ENCODE measurements at regions not wholly inside any gene's neighbourhood (a gene's known extent, or its start where the extent isn't known, plus 50 kb on each side); places are given as distances from the start of the nearest gene placed in this dataset.
"Not testable (repeated sequence)": the region's sequence is repeated elsewhere in the genome, so short reads cannot be mapped to it uniquely, and the experiment has no call there.

DNA sequence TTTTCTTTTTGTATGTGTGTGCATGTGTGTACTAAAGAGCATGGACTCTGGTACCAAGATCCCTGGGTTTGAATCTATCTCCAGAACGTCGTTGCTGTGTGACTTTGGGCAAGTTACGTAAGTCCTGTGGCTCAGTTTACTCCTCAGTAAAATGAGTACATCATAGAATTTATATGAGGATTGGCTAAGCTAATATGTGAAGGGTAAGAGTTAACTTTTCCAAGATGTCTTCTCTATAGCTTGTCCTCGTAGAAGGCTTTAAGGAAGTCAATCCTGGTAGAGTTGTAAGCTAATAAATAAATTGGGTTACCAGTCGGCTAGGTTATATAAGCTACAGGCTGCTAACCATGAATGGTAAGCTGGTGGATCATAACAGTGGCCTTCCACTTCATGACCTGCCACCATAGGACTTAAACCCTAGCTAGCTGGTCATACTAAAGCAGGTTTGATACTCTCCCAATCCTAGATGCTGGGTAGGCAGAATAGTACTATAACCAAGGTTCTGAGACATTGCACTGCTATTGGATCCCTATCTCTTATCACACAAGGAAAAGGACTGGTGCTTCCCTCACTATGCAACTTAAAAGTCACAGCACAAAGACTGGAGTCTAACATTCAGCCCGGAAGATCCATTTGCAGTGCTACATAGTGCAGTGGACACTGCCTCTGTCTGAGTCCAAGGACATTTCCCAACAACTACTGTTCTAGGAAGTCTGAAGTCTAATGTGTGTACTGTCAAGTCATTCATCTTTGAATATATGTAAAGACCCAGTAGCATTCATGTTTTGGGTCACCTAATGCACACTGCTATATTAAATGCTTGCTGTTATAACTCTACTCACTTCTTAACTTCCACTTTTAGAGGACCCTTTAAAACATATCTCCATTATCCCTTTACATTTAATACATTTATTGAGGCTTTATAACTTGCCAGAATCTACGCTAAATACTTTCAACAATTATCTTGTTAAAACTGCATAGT, 156.2 kb downstream of the CRPPA start:
- Histone ChIP-seq H3K27ac (ENCODE audit: low read length) (no peak overlapping the region), H3K4me1 (ENCODE audit: control insufficient read depth in 1 of 2, extremely low read depth in 1 of 2, insufficient read depth in 2 of 2, low read length in 2 of 2) (peaks cover 0 to 2% of the 10 kb centered on the region in 2 experiments), H3K36me3 (ENCODE audit: control insufficient read depth in 2 of 2, extremely low read depth in 1 of 2, insufficient read depth in 1 of 2, low read length in 1 of 2) (no peaks in the 10 kb centered on the region), H3K27me3 (replicated peaks in 1 of 2; ENCODE audit: control insufficient read depth in 2 of 2, extremely low read depth in 1 of 2, insufficient read depth in 2 of 2, low read length in 1 of 2) (no peaks in the 10 kb centered on the region), H3K4me3 (ENCODE audit: control insufficient read depth in 1 of 2, extremely low read depth in 1 of 2, low read length in 1 of 2) (no peak overlapping the region), H3K9me3 (no peaks in the 10 kb centered on the region)
- CTCF ChIA-PET, result no interaction called here
- POLR2A ChIA-PET, result interaction anchor here in 1 of 2 donors (0.6 kb wide), 1 partner anchor 12 kb away, joined by 3 read pairs; no protein-coding TSS in a partner anchor
- Mint-ChIP-seq H3K27me3 (no peaks in the 10 kb centered on the region), H3K9me3 (no peaks in the 10 kb centered on the region), H3K4me3 (no peak overlapping the region), H3K4me1 (peaks cover 0 to 5% (median 0%) of the 10 kb centered on the region in 3 donors), H3K36me3 (no peaks in the 10 kb centered on the region), H3K27ac (no peak overlapping the region)
- ATAC-seq (replicated peaks in 1 of 4) (no peak), DNase-seq (no peak)
- WGBS (ENCODE audit: insufficient coverage), result 100% methylated on average over 3 of the region's 7 CpGs

DNA sequence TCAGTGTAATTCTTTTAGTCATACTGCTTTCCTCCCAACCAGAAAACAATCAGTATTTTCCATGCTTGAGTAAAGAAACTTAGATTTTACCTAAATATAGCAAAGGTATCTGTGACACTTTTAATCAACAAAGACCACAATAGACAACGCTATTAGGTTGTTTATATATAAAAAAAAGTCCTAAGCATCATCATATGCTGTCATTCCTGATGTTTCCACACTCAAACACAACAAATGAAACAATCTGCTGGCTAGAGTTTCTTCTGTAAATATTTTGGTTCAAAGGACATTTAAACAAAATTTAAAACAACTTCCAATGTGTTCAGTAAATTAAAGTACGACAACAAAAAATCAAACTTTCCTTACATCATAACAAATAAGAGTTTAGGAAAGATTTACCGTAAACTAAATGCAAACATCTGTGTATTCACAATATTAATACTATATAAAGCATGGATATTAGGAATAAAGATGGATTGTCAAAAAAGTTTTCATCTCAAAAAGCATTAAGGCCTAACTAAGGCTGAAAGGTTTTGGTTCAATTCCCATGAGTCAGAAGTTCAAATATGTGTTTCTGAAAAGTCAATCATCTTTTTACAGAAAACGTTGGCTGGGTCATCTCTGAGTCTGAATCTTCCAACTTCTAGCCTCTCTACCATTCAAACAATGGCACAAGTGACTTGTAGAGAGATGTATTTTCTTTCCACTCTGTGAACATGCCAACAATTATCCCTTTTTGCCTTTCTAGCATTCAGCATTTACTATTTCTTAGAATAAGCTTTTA, 157.1 kb downstream of the CRPPA start:
- Mint-ChIP-seq H3K9me3 (no peaks in the 10 kb centered on the region), H3K27ac (no peak overlapping the region), H3K27me3 (no peaks in the 10 kb centered on the region), H3K4me1 (peaks cover 0 to 6% (median 0%) of the 10 kb centered on the region in 3 donors), H3K4me3 (no peak overlapping the region), H3K36me3 (no peaks in the 10 kb centered on the region)
- no peaks in the 10 kb centered on the region for H3K36me3 ChIP-seq (ENCODE audit: control insufficient read depth in 2 of 2, extremely low read depth in 1 of 2, insufficient read depth in 1 of 2, low read length in 1 of 2)
- ChIA-PET CTCF (no interaction called here), POLR2A (interaction anchor here in 1 of 2 donors (0.6 kb wide), 1 partner anchor 13 kb away, joined by 3 read pairs; no protein-coding TSS in a partner anchor)
- WGBS (ENCODE audit: insufficient coverage), result no CpG with 5 or more reads among the region's 4 CpGs
- H3K9me3 ChIP-seq, result no peaks in the 10 kb centered on the region
- H3K4me1 ChIP-seq (ENCODE audit: control insufficient read depth in 1 of 2, extremely low read depth in 1 of 2, insufficient read depth in 2 of 2, low read length in 2 of 2), result peaks cover 0 to 2% of the 10 kb centered on the region in 2 experiments
- ATAC-seq (replicated peaks in 1 of 4), result no peak
- no peak overlapping the region for H3K27ac ChIP-seq (ENCODE audit: low read length)
- no peak overlapping the region for H3K4me3 ChIP-seq (ENCODE audit: control insufficient read depth in 1 of 2, extremely low read depth in 1 of 2, low read length in 1 of 2)
- no peaks in the 10 kb centered on the region for H3K27me3 ChIP-seq (replicated peaks in 1 of 2; ENCODE audit: control insufficient read depth in 2 of 2, extremely low read depth in 1 of 2, insufficient read depth in 2 of 2, low read length in 1 of 2)
- no peak for DNase-seq

DNA sequence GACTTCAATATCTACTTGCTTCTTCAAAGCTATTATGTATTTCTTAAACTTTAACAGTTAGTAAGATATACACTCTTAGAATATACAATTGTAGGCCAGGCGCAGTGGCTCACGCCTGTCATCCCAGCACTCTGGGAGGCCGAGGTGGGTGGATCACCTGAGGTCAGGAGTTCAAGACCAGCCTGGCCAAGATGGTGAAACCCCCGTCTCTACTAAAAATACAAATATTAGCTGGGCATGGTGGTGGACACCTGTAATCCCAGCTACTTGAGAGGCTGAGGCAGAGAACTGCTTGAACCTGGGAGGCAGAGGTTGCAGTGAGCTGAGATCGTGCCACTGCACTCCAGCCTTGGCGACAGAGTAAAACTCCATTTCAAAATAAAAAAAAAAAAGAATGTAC, 158.0 kb downstream of the CRPPA start:
- H3K9me3 ChIP-seq; H3K4me1 ChIP-seq (ENCODE audit: control insufficient read depth in 1 of 2, extremely low read depth in 1 of 2, insufficient read depth in 2 of 2, low read length in 2 of 2); H3K36me3 ChIP-seq (ENCODE audit: control insufficient read depth in 2 of 2, extremely low read depth in 1 of 2, insufficient read depth in 1 of 2, low read length in 1 of 2); ATAC-seq (replicated peaks in 1 of 4); H3K27ac ChIP-seq (ENCODE audit: low read length); H3K27ac Mint-ChIP-seq; H3K27me3 Mint-ChIP-seq; H3K9me3 Mint-ChIP-seq; DNase-seq; H3K4me3 Mint-ChIP-seq; H3K27me3 ChIP-seq (replicated peaks in 1 of 2; ENCODE audit: control insufficient read depth in 2 of 2, extremely low read depth in 1 of 2, insufficient read depth in 2 of 2, low read length in 1 of 2); H3K4me3 ChIP-seq (ENCODE audit: control insufficient read depth in 1 of 2, extremely low read depth in 1 of 2, low read length in 1 of 2); H3K4me1 Mint-ChIP-seq; POLR2A ChIA-PET; H3K36me3 Mint-ChIP-seq; CTCF ChIA-PET: not testable (repeated sequence)
- no CpG with 5 or more reads among the region's 6 CpGs for WGBS (ENCODE audit: insufficient coverage)

DNA sequence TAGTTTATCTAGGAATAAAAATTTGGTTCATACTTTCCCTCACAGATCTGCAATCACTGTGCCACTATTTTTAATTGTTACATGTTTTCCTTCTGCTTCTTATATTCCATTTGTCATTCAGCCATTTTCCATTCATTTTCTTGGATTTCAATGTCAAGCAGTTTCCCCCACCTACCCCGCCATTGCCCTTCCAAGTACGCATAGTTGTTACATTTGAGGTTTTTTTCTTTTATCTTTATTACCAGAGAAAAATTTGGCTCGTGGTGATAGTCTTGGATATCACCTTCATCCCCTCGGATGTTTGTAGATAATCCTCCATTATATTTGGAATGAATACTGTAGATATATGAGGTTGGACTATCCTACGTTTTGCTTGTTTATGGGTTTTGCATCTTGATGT, 159.7 kb downstream of the CRPPA start:
- WGBS (ENCODE audit: insufficient coverage), result no CpG with 5 or more reads among the region's 5 CpGs
- H3K4me1 Mint-ChIP-seq, result peaks cover 0 to 6% (median 0%) of the 10 kb centered on the region in 3 donors

DNA sequence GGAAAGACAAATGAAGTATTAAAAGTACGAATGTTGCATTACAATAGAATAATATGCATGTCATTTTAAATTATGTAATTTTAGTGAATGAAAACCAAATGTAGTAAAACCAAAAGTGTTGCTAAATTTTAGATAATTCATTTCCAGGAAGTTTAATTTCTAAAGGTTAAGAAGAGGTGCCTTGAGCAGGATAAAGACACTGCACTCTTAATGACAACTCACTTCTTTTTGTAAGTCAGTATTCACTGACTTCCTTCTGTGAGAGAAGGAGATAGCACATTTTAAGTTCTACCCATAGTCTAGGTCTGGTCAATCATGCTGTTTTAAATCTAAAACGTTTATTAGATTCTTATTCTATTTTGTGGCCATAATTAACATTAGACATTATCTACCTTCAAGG, 160.2 kb downstream of the CRPPA start:
- no CpG with 5 or more reads among the region's 2 CpGs for WGBS (ENCODE audit: insufficient coverage)
- ATAC-seq (replicated peaks in 1 of 4), result no peak

More for the DNA sequence above, 159.7 kb downstream of the CRPPA start:
- H3K4me3 Mint-ChIP-seq, result no peak overlapping the region
- no peaks in the 10 kb centered on the region for H3K9me3 Mint-ChIP-seq
- no peaks in the 10 kb centered on the region for H3K36me3 Mint-ChIP-seq
- no peak overlapping the region for H3K27ac Mint-ChIP-seq
- no peak overlapping the region for H3K4me3 ChIP-seq (ENCODE audit: control insufficient read depth in 1 of 2, extremely low read depth in 1 of 2, low read length in 1 of 2)
- no peak for DNase-seq
- no peak overlapping the region for H3K27ac ChIP-seq (ENCODE audit: low read length)
- no peaks in the 10 kb centered on the region for H3K27me3 ChIP-seq (replicated peaks in 1 of 2; ENCODE audit: control insufficient read depth in 2 of 2, extremely low read depth in 1 of 2, insufficient read depth in 2 of 2, low read length in 1 of 2)
- CTCF ChIA-PET, result no interaction called here
- no peaks in the 10 kb centered on the region for H3K27me3 Mint-ChIP-seq
- no peaks in the 10 kb centered on the region for H3K36me3 ChIP-seq (ENCODE audit: control insufficient read depth in 2 of 2, extremely low read depth in 1 of 2, insufficient read depth in 1 of 2, low read length in 1 of 2)
- POLR2A ChIA-PET, result no interaction called here
- ATAC-seq (replicated peaks in 1 of 4), result no peak
- H3K9me3 ChIP-seq, result no peaks in the 10 kb centered on the region
- peaks cover 0 to 2% of the 10 kb centered on the region in 2 experiments for H3K4me1 ChIP-seq (ENCODE audit: control insufficient read depth in 1 of 2, extremely low read depth in 1 of 2, insufficient read depth in 2 of 2, low read length in 2 of 2)

DNA sequence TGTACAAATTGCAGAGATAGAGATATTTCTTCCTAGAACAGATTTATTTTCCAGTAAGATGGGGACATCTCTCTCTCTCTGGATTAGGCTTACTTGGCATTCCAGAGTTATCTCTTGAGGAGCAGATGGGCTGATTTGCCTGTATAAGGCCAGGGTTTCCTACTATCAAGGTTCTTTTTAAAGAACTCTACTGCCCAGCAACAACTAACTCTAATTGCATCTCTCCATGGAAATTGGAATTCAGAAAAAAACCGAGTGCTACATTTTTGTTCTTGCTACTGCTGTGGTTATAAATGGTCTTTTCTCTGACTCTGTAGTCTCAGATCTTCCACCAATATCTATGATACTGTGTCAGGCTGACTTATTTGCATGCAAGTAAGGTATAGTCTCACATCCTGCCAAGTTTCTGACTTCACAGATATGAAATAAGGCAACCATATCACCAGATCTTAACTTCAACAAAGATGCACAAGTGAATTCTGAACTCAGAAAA, 161.1 kb downstream of the CRPPA start:
- CTCF ChIA-PET, result no interaction called here
- Mint-ChIP-seq H3K27me3 (no peaks in the 10 kb centered on the region), H3K36me3 (no peaks in the 10 kb centered on the region), H3K9me3 (no peaks in the 10 kb centered on the region), H3K27ac (no peak overlapping the region), H3K4me1 (peaks cover 0 to 6% (median 0%) of the 10 kb centered on the region in 3 donors), H3K4me3 (no peak overlapping the region)
- Histone ChIP-seq H3K36me3 (ENCODE audit: control insufficient read depth in 2 of 2, extremely low read depth in 1 of 2, insufficient read depth in 1 of 2, low read length in 1 of 2) (no peaks in the 10 kb centered on the region), H3K27me3 (replicated peaks in 1 of 2; ENCODE audit: control insufficient read depth in 2 of 2, extremely low read depth in 1 of 2, insufficient read depth in 2 of 2, low read length in 1 of 2) (no peaks in the 10 kb centered on the region), H3K4me3 (ENCODE audit: control insufficient read depth in 1 of 2, extremely low read depth in 1 of 2, low read length in 1 of 2) (no peak overlapping the region), H3K9me3 (no peaks in the 10 kb centered on the region), H3K27ac (ENCODE audit: low read length) (no peak overlapping the region), H3K4me1 (ENCODE audit: control insufficient read depth in 1 of 2, extremely low read depth in 1 of 2, insufficient read depth in 2 of 2, low read length in 2 of 2) (peaks cover 0 to 2% of the 10 kb centered on the region in 2 experiments)
- DNase-seq (peak in 1 of 35 experiments; percentile 1), ATAC-seq (replicated peaks in 1 of 4) (no peak)
- WGBS (ENCODE audit: insufficient coverage), result no CpG with 5 or more reads among the region's 1 CpG
- POLR2A ChIA-PET, result no interaction called here

More for the DNA sequence above, 160.2 kb downstream of the CRPPA start:
- peaks cover 0 to 2% of the 10 kb centered on the region in 2 experiments for H3K4me1 ChIP-seq (ENCODE audit: control insufficient read depth in 1 of 2, extremely low read depth in 1 of 2, insufficient read depth in 2 of 2, low read length in 2 of 2)
- no peaks in the 10 kb centered on the region for H3K27me3 ChIP-seq (replicated peaks in 1 of 2; ENCODE audit: control insufficient read depth in 2 of 2, extremely low read depth in 1 of 2, insufficient read depth in 2 of 2, low read length in 1 of 2)
- no peak overlapping the region for H3K27ac Mint-ChIP-seq
- no peaks in the 10 kb centered on the region for H3K9me3 Mint-ChIP-seq
- no peaks in the 10 kb centered on the region for H3K9me3 ChIP-seq
- ChIA-PET CTCF (no interaction called here), POLR2A (no interaction called here)
- no peak for DNase-seq
- H3K36me3 ChIP-seq (ENCODE audit: control insufficient read depth in 2 of 2, extremely low read depth in 1 of 2, insufficient read depth in 1 of 2, low read length in 1 of 2), result no peaks in the 10 kb centered on the region
- no peaks in the 10 kb centered on the region for H3K27me3 Mint-ChIP-seq
- no peak overlapping the region for H3K27ac ChIP-seq (ENCODE audit: low read length)
- H3K4me3 Mint-ChIP-seq, result no peak overlapping the region
- H3K4me3 ChIP-seq (ENCODE audit: control insufficient read depth in 1 of 2, extremely low read depth in 1 of 2, low read length in 1 of 2), result no peak overlapping the region
- no peaks in the 10 kb centered on the region for H3K36me3 Mint-ChIP-seq
- peaks cover 0 to 6% (median 0%) of the 10 kb centered on the region in 3 donors for H3K4me1 Mint-ChIP-seq
